Natural killer cell treated with Interleukin-12 subunit alpha and Interleukin-12 subunit beta and Interleukin-15 and Interleukin-18, amount 100 ng/mL, for 72 hours (primary cell): ENCODE measurements at regions not wholly inside any gene's neighbourhood (a gene's known extent, or its start where the extent isn't known, plus 50 kb on each side); places are given as distances from the start of the nearest gene placed in this dataset.

Experiments
- ATAC-seq, 2 donors: fragments of 150-1000 bp; cut with Tn5 transposase in 1 of 2; sonication (Bioruptor Pico), chemical (Tn5 transposase) in 1 of 2; 2 replicates each; pipeline ENCODE4 v1.10.0; 2021
- DNase-seq: peaks from one replicate; pipeline ENCODE4 v3.0.0; 2022; ENCODE audit warnings: low spot score
- H3K27ac Mint-ChIP-seq, 2 donors: 1 replicate in 1 of 2; 2 replicates in 1 of 2; pipeline ENCODE4 v1.8.0; 2022; ENCODE audit warnings: mixed read lengths in 2 of 2, mild to moderate bottlenecking in 1 of 2, moderate library complexity in 1 of 2
- H3K27me3 Mint-ChIP-seq, 2 donors: 1 replicate in 1 of 2; 2 replicates in 1 of 2; pipeline ENCODE4 v1.8.0; 2022; ENCODE audit warnings: mixed read lengths in 2 of 2
- H3K36me3 Mint-ChIP-seq: one replicate; pipeline ENCODE4 v1.8.0; 2022; ENCODE audit warnings: mixed read lengths
- H3K4me1 Mint-ChIP-seq, 2 donors: 1 replicate in 1 of 2; 2 replicates in 1 of 2; pipeline ENCODE4 v1.8.0; 2022; ENCODE audit warnings: low read depth in 2 of 2, mixed read lengths in 2 of 2, mild to moderate bottlenecking in 1 of 2
- H3K4me3 Mint-ChIP-seq: one replicate; pipeline ENCODE4 v1.8.0; 2022; ENCODE audit warnings: mixed read lengths
- H3K9me3 Mint-ChIP-seq: 2 replicates; pipeline ENCODE4 v1.8.0; 2022; ENCODE audit warnings: mixed read lengths

GRCh38 chr5:135189024-135189423, 155.0 kb upstream of the PITX1 start:
- H3K4me1 Mint-ChIP-seq = no peaks in the 10 kb centered on the region
- no peaks in the 10 kb centered on the region for H3K9me3 Mint-ChIP-seq
- no peak overlapping the region for H3K4me3 Mint-ChIP-seq
- DNase-seq (no peak), ATAC-seq (no peak)
- no peaks in the 10 kb centered on the region for H3K36me3 Mint-ChIP-seq
- peaks cover 19 to 30% of the 10 kb centered on the region in 2 donors for H3K27me3 Mint-ChIP-seq
- no peak overlapping the region for H3K27ac Mint-ChIP-seq

DNA sequence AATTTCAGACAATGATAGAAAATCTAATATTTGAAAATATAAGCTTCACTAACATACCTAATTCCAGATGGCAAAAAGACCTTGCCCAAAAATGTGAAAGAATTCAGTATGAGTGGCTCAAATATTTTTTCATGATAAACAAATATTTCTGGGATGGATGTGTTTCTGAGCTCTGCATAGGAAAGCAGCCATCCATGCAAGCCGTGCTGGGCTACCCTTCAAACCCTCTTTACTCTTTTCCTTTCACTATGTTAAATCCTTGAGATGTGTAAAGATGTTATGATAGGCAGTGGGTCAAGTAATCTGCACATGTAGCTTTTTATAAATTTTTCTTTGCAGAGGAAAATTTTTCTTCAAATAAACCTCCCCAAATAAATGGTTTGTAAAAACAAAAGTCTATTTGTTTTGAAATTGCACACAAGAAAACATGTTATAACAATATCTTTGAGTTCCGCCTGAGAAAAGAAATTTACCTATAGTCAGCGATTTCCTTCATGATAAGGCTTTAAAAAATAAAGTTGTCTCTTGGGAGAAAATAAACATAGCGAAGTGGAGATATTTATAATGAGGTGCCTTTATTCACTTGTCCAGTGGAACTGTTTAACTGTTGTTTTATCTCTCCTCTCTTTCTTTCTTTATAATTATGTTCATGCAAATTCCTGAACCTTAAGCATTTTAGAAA, 154.3 kb upstream of the PITX1 start:
- no peak overlapping the region for H3K27ac Mint-ChIP-seq
- ATAC-seq = no peak
- DNase-seq = no peak
- no peaks in the 10 kb centered on the region for H3K9me3 Mint-ChIP-seq
- H3K27me3 Mint-ChIP-seq = peaks cover 17 to 24% of the 10 kb centered on the region in 2 donors
- no peak overlapping the region for H3K4me3 Mint-ChIP-seq
- H3K36me3 Mint-ChIP-seq = no peaks in the 10 kb centered on the region
- no peaks in the 10 kb centered on the region for H3K4me1 Mint-ChIP-seq

- no peak overlapping the region for H3K27ac Mint-ChIP-seq
- no peaks in the 10 kb centered on the region for H3K36me3 Mint-ChIP-seq
- no peaks in the 10 kb centered on the region for H3K4me1 Mint-ChIP-seq
- no peak overlapping the region for H3K4me3 Mint-ChIP-seq
- DNase-seq (no peak), ATAC-seq (no peak)
- H3K27me3 Mint-ChIP-seq = peaks cover 11 to 17% of the 10 kb centered on the region in 2 donors
- H3K9me3 Mint-ChIP-seq = no peaks in the 10 kb centered on the region
Observed at GRCh38 chr5:135186662-135187522, 152.9 kb upstream of the PITX1 start.

GRCh38 chr5:135185481-135186065, 151.5 kb upstream of the PITX1 start:
- peaks cover 9 to 14% of the 10 kb centered on the region in 2 donors for H3K27me3 Mint-ChIP-seq
- no peak overlapping the region for H3K27ac Mint-ChIP-seq
- H3K4me1 Mint-ChIP-seq = no peaks in the 10 kb centered on the region
- no peak overlapping the region for H3K4me3 Mint-ChIP-seq
- ATAC-seq = no peak
- no peak for DNase-seq
- no peaks in the 10 kb centered on the region for H3K9me3 Mint-ChIP-seq
- H3K36me3 Mint-ChIP-seq = no peaks in the 10 kb centered on the region

DNA sequence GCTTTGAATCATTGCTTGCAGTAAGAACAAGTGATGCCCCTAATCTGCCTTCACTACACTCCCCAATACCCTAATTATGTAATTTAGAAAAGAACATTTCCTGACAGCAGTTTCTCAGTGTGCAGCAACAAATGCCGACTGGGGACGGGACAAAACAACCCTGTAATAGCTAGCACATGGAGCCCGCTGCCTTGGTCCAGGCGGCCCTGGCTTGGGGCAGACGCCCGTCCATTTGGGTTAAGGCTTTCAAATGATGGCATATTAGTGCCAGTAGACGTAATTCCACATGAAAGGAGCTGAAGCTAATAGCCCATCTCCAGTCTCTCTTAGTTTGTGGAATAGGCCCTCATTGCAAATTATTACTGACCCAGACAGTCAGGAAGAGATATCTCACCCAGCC, 150.6 kb upstream of the PITX1 start:
- no peaks in the 10 kb centered on the region for H3K36me3 Mint-ChIP-seq
- DNase-seq = no peak
- H3K4me3 Mint-ChIP-seq = no peak overlapping the region
- ATAC-seq = no peak
- no peaks in the 10 kb centered on the region for H3K4me1 Mint-ChIP-seq
- H3K27me3 Mint-ChIP-seq = peaks cover 4% of the 10 kb centered on the region in 2 donors
- H3K9me3 Mint-ChIP-seq = no peaks in the 10 kb centered on the region
- H3K27ac Mint-ChIP-seq = no peak overlapping the region

DNA sequence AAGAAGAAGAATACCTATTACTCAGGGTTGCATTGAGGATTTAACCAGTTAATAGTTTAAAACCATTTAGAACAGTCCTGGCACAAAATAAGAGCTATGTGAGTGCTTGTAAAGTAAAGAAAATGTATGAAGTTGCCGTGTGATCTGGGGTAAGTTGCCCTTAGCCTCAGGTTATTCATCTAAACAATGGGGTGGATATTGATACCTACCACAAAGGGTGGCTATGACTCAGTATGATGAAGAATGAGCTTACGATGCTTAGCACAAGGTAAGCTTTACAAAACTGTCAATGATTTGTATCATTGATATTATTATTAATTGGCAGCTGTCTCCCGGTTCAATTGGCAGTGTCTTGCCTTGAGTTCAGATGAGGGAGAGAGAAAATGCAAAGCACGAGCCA, 149.4 kb upstream of the PITX1 start:
- DNase-seq = no peak
- Mint-ChIP-seq H3K9me3 (no peaks in the 10 kb centered on the region), H3K27me3 (peaks cover 0 to 2% of the 10 kb centered on the region in 2 donors), H3K4me1 (no peaks in the 10 kb centered on the region), H3K27ac (no peak overlapping the region), H3K4me3 (no peak overlapping the region), H3K36me3 (no peaks in the 10 kb centered on the region)
- no peak for ATAC-seq

DNA sequence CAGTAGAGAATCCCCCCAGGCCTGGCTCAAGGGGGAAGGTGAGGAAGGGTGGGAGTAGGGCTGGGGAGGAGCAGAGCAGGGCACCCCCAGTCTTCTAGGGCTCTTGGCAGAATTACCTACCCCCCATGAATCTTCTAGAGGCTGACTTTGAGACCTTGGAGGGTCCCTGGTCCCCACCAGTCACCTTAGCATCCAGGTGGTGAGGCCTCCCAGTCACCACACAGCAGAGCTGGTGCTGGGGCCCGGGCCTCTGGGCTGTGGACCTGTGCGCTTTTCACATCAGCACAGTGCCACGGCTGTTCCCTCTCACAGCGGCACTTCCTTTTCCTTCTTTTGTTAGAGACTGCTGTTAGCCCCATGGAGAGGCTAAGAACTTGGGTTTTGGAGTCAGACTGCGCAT, 148.6 kb upstream of the PITX1 start:
- no peak for ATAC-seq
- peaks cover 0 to 4% of the 10 kb centered on the region in 2 donors for H3K27me3 Mint-ChIP-seq
- no peak overlapping the region for H3K27ac Mint-ChIP-seq
- no peaks in the 10 kb centered on the region for H3K36me3 Mint-ChIP-seq
- H3K9me3 Mint-ChIP-seq = no peaks in the 10 kb centered on the region
- no peak for DNase-seq
- H3K4me3 Mint-ChIP-seq = no peak overlapping the region
- no peaks in the 10 kb centered on the region for H3K4me1 Mint-ChIP-seq

DNA sequence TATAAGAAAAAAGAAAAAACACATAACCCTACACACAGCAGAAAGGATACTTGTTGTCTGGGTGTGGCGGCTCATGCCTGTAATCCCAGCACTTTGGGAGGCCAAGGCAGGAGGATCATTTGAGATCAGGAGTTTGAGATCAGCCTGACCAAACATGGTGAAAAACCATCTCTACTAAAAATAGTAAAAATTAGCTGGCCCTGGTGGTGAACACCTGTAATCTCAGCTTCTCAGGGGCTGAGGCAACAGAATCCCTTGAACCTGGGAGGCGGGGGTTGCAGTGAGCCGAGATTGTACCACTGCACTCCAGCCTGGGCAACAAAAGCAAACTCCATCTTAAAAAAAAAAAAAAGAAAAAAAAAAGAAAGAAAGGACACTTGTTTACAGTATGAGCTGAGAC, 147.6 kb upstream of the PITX1 start:
- no peak overlapping the region for H3K27ac Mint-ChIP-seq
- H3K4me3 Mint-ChIP-seq = no peak overlapping the region
- H3K4me1 Mint-ChIP-seq = no peaks in the 10 kb centered on the region
- no peak for ATAC-seq
- no peaks in the 10 kb centered on the region for H3K36me3 Mint-ChIP-seq
- H3K9me3 Mint-ChIP-seq = no peaks in the 10 kb centered on the region
- DNase-seq = no peak
- H3K27me3 Mint-ChIP-seq = peaks cover 0 to 5% of the 10 kb centered on the region in 2 donors

DNA sequence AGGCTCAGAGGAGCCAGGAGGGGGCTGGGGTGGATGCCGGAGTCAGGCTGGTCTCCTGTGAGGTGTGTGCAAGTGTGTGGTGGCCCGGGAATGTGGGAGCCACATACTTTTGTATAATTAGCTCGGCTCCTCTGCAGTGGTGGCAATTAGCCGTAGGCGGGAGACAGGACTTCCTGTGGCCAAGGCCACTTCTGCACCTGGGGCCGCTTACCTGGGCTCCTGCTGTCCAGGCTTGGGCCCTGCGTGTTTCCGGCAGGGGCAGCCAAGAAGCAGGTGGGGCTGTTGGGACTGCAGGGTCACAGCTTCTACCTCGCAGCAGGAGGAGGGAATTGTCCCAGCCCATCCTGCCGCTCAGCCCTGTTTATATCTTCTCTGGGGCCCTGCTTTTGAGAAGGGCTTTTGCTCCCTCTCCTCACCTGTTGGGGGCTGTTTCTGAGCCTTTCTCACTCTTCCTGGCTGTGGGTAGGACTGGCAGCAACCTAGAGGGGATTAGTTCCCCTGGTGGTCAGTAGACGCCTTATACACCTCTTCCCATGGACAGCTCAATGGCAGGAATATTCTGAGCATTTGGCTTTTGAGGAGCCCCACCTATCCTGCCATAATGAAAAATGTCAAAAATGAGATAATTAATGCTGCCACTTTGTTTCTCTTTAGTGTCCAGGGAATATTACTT, 145.4 kb upstream of the PITX1 start:
- no peak overlapping the region for H3K4me3 Mint-ChIP-seq
- DNase-seq (no peak), ATAC-seq (no peak)
- peaks cover 0 to 10% of the 10 kb centered on the region in 2 donors for H3K27me3 Mint-ChIP-seq
- no peaks in the 10 kb centered on the region for H3K9me3 Mint-ChIP-seq
- no peak overlapping the region for H3K27ac Mint-ChIP-seq
- H3K36me3 Mint-ChIP-seq = no peaks in the 10 kb centered on the region
- H3K4me1 Mint-ChIP-seq = no peaks in the 10 kb centered on the region

DNA sequence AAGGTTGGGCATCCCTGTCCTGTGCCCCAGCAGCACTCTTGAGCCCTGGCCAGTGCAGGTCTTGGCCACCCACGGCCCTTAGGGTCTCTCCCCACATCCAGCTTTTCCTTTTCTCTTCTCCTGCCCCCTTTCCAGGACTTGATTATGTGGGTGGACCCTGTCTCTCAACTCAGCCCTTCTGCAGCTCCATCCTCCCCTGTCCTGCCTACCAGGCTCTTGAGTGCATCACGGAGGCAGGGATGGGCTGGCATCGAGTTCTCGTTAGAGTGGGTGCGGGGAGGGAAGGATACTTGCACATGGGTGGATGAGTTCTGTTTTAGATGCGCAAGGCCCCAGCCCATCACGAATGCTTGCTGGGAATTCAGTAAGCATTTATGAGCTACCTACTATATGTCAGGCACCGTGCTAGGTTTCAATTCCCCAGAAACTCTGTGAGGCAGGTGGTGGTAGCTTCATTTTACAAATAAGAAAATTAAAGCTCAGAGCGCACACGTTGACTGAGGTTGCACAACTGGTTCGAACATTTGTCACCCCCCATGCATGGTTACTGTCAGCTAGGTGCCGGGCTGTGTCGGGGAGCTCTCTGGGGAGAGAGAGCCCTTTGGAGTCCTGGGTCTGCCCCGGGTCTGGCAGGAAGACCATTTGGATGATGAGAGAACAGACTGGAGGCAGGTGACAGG, 144.6 kb upstream of the PITX1 start:
- peaks cover 0 to 10% of the 10 kb centered on the region in 2 donors for H3K27me3 Mint-ChIP-seq
- H3K27ac Mint-ChIP-seq = no peak overlapping the region
- no peaks in the 10 kb centered on the region for H3K36me3 Mint-ChIP-seq
- DNase-seq = no peak
- no peak for ATAC-seq
- no peak overlapping the region for H3K4me3 Mint-ChIP-seq
- H3K4me1 Mint-ChIP-seq = no peaks in the 10 kb centered on the region
- no peaks in the 10 kb centered on the region for H3K9me3 Mint-ChIP-seq

DNA sequence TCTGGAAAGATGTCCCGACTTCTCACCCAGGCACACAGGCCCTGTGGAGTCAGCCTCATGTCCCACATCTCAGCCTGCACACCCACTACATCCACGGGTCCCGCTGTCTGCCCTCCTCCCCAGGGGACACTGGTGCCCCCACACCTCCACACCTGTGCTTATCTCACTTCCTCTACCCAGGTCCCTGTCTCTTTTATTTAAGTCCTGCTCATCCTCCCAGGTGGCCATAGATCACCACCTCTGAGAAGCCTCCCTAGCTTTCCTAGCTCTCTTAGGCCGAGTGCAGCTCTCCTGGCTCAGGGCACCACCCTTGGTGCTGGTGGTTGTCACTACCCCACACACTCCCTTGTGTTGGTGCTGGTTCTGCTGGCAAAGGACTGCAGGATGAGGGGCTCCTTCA, 143.6 kb upstream of the PITX1 start:
- Mint-ChIP-seq H3K27ac (no peak overlapping the region), H3K4me3 (no peak overlapping the region), H3K27me3 (peaks cover 2 to 11% of the 10 kb centered on the region in 2 donors), H3K36me3 (no peaks in the 10 kb centered on the region), H3K9me3 (no peaks in the 10 kb centered on the region), H3K4me1 (no peaks in the 10 kb centered on the region)
- DNase-seq = no peak
- ATAC-seq = no peak

DNA sequence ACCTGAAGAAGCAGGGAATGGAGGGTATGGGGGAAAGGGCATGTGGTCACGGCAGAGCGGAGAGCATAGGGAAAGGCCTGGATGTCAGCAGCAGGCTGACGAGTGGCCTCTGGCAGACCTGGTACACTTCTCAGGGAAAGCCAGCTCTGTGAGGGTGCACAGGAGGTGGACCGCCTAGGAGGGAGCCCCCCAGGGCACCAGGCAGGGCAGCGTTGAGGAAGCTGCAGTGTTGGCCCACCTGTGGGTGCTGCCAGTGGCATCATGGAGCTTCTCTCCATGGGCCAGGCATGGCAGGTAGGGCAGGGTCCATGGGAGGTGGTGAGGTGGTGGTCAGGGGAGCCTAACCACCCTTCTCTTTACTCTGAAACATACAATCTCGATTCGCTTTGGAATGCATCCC, 143.0 kb upstream of the PITX1 start:
- no peak overlapping the region for H3K27ac Mint-ChIP-seq
- no peak for ATAC-seq
- H3K4me3 Mint-ChIP-seq = no peak overlapping the region
- peaks cover 8 to 14% of the 10 kb centered on the region in 2 donors for H3K27me3 Mint-ChIP-seq
- no peaks in the 10 kb centered on the region for H3K4me1 Mint-ChIP-seq
- H3K36me3 Mint-ChIP-seq = no peaks in the 10 kb centered on the region
- DNase-seq = no peak
- no peaks in the 10 kb centered on the region for H3K9me3 Mint-ChIP-seq

GRCh38 chr5:135174315-135175096, 140.5 kb upstream of the PITX1 start:
- no peaks in the 10 kb centered on the region for H3K36me3 Mint-ChIP-seq
- H3K27ac Mint-ChIP-seq = no peak overlapping the region
- H3K9me3 Mint-ChIP-seq = no peaks in the 10 kb centered on the region
- H3K27me3 Mint-ChIP-seq = peaks cover 23 to 27% of the 10 kb centered on the region in 2 donors
- ATAC-seq = no peak
- DNase-seq = no peak
- no peaks in the 10 kb centered on the region for H3K4me1 Mint-ChIP-seq
- no peak overlapping the region for H3K4me3 Mint-ChIP-seq
